Activated T-helper 17 cell treated with anti-CD3 and anti-CD28 coated beads, Interleukin-2, amount 50 U/mL, for 72 hours (primary cell): ENCODE measurements at regions not wholly inside any gene's neighbourhood (a gene's known extent, or its start where the extent isn't known, plus 50 kb on each side); places are given as distances from the start of the nearest gene placed in this dataset.
"Not testable (repeated sequence)": the region's sequence is repeated elsewhere in the genome, so short reads cannot be mapped to it uniquely, and the experiment has no call there.

Source experiments
- ATAC-seq: fragments of 150-1000 bp; cut with Tn5 transposase; replicated peaks from 2 replicates; pipeline ENCODE4 v1.10.0; 2021; ENCODE audit warnings: mild to moderate bottlenecking, moderate library complexity
- H3K27ac Mint-ChIP-seq: one replicate; pipeline ENCODE4 v1.8.0; 2022; ENCODE audit warnings: mixed read lengths
- H3K27me3 Mint-ChIP-seq: one replicate; pipeline ENCODE4 v1.8.0; 2022; ENCODE audit warnings: mixed read lengths
- H3K36me3 Mint-ChIP-seq: one replicate; pipeline ENCODE4 v1.8.0; 2022; ENCODE audit warnings: low read depth, mild to moderate bottlenecking, mixed read lengths
- H3K4me1 Mint-ChIP-seq: one replicate; pipeline ENCODE4 v1.8.0; 2022; ENCODE audit warnings: mixed read lengths
- H3K4me3 Mint-ChIP-seq: one replicate; pipeline ENCODE4 v1.8.0; 2022; ENCODE audit warnings: mild to moderate bottlenecking, mixed read lengths
- H3K9me3 Mint-ChIP-seq: one replicate; pipeline ENCODE4 v1.8.0; 2022; ENCODE audit warnings: mixed read lengths

DNA sequence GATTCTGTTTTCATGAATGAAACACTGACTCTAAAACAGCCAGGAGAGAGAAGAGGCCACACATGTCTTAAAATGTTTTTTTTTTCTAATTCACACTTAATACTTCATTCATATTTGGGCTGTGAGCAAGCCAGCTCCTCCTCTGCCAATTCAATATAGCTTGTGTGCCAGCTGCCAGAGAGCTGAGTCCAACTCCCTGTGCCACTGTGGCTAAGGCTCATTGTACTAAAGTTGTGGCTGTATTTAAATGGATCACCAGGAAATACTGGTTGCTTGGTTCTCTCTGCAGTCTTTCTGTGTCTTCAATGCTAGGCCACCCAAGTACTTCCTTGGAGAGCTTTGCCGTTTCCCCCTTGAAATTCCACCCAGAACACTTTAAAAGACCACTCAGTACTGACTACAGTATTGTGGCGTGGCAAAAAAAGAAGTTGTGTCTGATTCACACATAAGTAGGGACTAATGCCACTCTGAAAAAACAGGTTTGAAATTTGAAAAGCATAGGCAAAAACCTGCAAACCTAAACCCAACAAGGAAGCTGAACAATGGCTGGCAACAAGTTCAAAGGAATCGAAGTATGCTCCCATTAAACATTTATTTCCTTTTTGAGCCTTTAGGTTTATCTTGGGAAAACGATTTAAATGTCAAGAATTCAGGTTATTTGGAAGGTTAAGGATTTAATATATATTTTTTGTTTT is 524.7 kb downstream of the DIPK2A start:
- no peak overlapping the region for H3K4me3 Mint-ChIP-seq
- no peaks in the 10 kb centered on the region for H3K4me1 Mint-ChIP-seq
- H3K27me3 Mint-ChIP-seq: no peaks in the 10 kb centered on the region
- H3K9me3 Mint-ChIP-seq: no peaks in the 10 kb centered on the region
- no peaks in the 10 kb centered on the region for H3K36me3 Mint-ChIP-seq
- ATAC-seq: no peak
- no peak overlapping the region for H3K27ac Mint-ChIP-seq

DNA sequence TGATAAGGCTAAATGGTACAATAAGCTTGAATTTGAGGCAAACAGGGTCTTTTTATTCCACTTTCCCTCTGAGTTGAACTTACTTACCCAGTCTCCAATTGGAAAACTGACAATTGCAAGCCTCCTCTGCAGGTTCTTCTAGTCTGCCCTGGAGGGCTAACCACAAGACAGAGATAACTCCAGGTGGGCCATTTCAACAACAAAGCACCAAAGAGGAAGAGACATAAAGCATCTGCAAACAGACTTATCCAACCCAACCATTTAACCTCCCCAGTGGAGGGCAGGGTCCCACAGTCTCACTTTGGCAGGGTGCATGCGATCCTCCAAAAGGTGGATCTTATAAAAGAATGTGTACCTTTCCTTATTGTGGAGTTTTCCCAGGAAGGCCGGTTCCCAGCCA is 525.8 kb downstream of the DIPK2A start:
- Mint-ChIP-seq H3K4me3 (no peak overlapping the region), H3K4me1 (no peaks in the 10 kb centered on the region), H3K27me3 (no peaks in the 10 kb centered on the region), H3K9me3 (no peaks in the 10 kb centered on the region), H3K36me3 (no peaks in the 10 kb centered on the region), H3K27ac (no peak overlapping the region)
- ATAC-seq: no peak

DNA sequence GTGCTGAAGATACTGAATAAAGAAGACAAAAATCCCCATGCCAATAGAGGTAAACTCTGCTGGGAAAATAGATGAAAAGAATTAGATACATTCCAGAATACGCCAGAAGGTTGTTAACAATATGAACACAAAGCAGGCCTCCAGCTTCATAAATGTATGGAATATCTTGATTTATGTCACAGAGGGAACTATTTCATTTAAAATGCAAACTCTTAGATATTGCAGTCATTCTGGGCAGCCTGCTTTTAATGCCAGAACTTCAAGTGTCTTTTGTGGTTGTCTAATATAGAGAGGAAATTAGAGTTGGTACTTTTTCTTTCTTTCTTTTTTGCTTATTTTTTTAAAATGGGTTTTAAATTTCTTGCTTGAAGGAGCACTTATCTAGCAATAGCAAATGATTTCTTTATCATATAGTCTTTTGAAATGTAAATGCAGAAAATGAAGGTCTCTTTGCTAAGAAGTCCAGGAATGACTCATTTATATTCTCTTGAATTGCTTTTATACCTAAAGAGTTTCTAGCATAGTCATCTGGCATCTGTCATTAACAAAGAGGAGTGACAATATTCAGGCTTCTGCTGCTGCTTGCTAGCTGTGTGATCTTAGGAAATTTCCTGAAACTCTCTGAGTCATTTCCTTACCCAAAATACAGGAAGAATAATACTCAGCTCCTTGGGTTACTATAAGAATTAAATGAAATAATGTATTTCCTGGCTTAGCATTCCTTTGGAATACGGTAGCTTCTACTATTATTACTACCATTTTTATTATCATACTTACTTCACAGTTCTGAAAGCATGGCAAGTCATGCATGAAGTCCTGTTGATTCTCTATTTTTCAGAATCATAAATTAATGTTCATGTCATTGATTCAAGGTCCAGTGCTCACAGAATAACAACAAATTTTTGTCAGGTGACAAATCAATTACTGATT is 527.6 kb downstream of the DIPK2A start:
- no peak overlapping the region for H3K4me3 Mint-ChIP-seq
- no peak for ATAC-seq
- H3K27me3 Mint-ChIP-seq: no peaks in the 10 kb centered on the region
- H3K36me3 Mint-ChIP-seq: no peaks in the 10 kb centered on the region
- H3K4me1 Mint-ChIP-seq: no peaks in the 10 kb centered on the region
- H3K27ac Mint-ChIP-seq: no peak overlapping the region
- no peaks in the 10 kb centered on the region for H3K9me3 Mint-ChIP-seq

DNA sequence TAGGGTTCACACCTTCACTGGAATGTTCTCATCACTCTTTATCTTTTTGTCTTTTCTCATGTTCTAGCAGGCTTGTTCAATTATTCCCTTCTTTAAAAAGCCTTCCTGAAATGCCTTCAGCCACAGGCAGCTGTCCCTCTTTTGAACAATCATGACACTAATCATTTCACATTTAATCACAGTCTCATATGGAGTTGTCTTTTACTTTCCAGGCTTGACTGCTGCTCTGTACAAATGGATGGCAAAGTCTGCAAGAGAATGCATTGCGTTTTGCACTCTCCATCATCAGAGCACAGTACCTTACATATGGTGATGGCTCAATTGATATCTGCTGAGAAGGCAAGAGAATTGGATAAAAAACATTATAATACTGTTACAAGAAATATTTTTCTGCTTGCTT is 529.8 kb downstream of the DIPK2A start:
- Mint-ChIP-seq H3K4me1 (no peaks in the 10 kb centered on the region), H3K36me3 (no peaks in the 10 kb centered on the region), H3K27ac (no peak overlapping the region), H3K4me3 (no peak overlapping the region), H3K9me3 (no peaks in the 10 kb centered on the region), H3K27me3 (no peaks in the 10 kb centered on the region)
- no peak for ATAC-seq

DNA sequence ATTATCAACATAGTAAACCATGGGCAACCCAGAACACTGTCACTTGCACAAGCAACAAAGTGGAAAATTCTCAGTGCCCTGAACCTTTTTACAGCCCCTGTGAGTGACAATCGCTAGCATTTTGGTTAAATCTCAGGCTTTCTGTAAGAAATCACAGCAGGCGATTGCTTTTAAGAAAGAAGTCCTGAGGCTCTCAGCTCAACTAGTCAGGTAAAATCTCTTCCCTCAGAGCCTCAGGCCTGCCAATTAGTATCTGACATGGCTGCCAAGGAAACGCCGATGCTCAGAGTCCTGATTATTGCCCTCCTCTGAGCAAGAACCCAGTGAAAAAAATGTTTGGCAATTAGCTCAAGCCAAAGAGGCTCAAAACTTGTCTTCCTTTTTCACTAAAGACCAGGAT is 530.8 kb downstream of the DIPK2A start:
- no peak for ATAC-seq
- Mint-ChIP-seq H3K36me3 (no peaks in the 10 kb centered on the region), H3K4me1 (no peaks in the 10 kb centered on the region), H3K27me3 (no peaks in the 10 kb centered on the region), H3K9me3 (no peaks in the 10 kb centered on the region), H3K27ac (no peak overlapping the region), H3K4me3 (no peak overlapping the region)

DNA sequence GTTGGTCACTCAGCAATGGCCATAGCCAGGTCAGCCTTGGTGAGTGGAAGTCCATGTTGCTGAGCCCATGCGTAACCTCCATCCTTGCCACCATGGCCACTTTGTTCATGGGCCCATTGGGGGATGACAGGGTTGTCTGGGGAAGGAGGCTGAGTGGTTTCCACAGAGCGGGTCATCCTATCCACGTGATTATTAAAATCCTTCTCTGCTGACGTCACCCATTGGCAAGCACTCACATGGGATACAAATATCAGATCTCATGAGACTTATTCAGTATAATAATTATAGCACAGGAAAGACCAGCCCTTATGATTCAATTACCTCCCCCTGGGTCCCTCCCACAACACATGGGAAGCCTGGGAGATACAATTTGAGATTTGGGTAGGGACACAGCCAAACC is 534.8 kb downstream of the DIPK2A start:
- not testable (repeated sequence) for H3K9me3 Mint-ChIP-seq, H3K27me3 Mint-ChIP-seq, H3K36me3 Mint-ChIP-seq, H3K27ac Mint-ChIP-seq, ATAC-seq, H3K4me3 Mint-ChIP-seq, H3K4me1 Mint-ChIP-seq

DNA sequence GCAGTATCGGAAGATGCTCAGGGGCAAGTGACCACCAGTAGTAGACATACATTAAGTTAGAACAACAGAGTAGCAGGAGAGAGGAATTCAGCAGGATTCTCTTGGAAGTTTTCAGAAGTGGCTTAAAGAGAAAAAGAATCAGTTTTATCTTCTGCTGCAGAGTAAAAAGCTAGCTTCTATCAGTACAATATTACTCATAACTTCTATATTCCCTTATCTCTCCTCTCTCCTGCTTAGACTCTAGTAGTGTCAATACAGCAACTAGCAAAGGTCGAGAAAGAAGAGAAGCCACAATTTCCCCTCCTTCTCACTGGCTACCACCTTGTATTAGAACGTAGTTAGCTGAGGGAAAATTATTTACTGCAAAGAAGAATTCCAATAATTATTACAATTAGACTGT is 539.7 kb downstream of the DIPK2A start:
- H3K36me3 Mint-ChIP-seq: no peaks in the 10 kb centered on the region
- ATAC-seq: no peak
- no peaks in the 10 kb centered on the region for H3K9me3 Mint-ChIP-seq
- H3K4me3 Mint-ChIP-seq: no peak overlapping the region
- no peak overlapping the region for H3K27ac Mint-ChIP-seq
- peaks cover 3% of the 10 kb centered on the region for H3K27me3 Mint-ChIP-seq
- H3K4me1 Mint-ChIP-seq: no peaks in the 10 kb centered on the region

DNA sequence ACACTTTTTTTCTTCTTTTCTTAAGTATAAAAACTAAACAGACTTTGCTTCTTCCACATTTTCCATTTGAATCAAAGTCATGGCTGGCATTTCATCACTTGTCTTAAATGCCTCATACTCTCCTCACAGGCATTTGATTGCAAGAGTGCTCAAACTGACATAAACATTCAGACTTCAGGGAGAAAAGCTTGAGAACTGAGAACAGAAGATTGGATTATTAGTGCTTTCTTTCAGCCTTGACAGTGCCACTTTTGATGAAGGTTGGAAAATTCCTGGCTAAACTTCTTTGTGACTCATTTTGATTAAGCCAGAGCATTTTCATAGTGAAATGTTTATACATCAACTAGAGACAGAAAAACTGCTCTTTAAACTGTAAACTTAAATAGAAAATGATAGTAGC is 544.4 kb downstream of the DIPK2A start:
- no peak overlapping the region for H3K27ac Mint-ChIP-seq

DNA sequence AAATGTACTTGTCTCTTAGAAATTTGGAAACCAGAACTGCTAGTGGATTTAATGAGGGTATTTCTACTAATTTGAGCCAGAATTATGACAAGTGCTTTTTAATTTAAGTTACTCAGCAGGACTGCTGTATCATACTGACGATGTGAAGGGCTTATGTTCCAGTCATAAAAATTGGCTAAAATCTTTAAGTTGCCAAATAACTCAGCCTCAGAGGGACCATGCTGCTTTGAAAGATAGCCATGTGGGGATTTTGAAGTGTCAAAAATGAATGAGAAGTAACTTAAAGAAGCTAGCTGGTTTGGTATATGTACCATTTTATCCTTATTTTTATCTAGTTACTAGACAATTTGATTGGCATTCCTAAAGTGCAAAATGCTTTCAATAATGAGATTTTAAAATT is 545.0 kb downstream of the DIPK2A start:
- Mint-ChIP-seq H3K4me1 (no peaks in the 10 kb centered on the region), H3K27ac (no peak overlapping the region), H3K4me3 (no peak overlapping the region), H3K9me3 (no peaks in the 10 kb centered on the region), H3K27me3 (peaks cover 8% of the 10 kb centered on the region), H3K36me3 (no peaks in the 10 kb centered on the region)
- ATAC-seq: no peak

More for the DNA sequence above, 544.4 kb downstream of the DIPK2A start:
- H3K4me3 Mint-ChIP-seq: no peak overlapping the region
- no peak for ATAC-seq
- H3K27me3 Mint-ChIP-seq: peaks cover 8% of the 10 kb centered on the region
- no peaks in the 10 kb centered on the region for H3K4me1 Mint-ChIP-seq
- H3K9me3 Mint-ChIP-seq: no peaks in the 10 kb centered on the region
- H3K36me3 Mint-ChIP-seq: no peaks in the 10 kb centered on the region

DNA sequence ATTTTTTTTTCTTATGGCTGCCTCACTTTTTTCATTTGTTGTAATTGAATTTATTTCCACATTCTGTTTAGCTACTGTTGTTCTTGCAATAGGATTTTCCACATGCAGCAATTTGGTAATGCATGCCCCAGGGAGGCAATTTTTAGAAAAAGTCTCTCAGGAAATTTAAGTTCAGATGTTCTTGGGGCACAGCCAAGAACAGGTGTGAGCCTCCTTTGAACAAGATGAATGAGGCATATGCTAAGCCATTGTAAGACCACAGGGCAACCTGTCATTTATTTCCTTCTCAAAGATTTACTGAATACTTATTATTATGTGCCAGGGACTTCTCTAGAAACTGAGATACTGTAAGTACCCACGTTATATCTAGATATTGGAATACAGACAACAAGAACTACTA is 549.5 kb downstream of the DIPK2A start:
- no peak overlapping the region for H3K27ac Mint-ChIP-seq
- no peak overlapping the region for H3K4me3 Mint-ChIP-seq
- H3K9me3 Mint-ChIP-seq: no peaks in the 10 kb centered on the region
- ATAC-seq: no peak
- H3K27me3 Mint-ChIP-seq: peaks cover 4% of the 10 kb centered on the region
- no peaks in the 10 kb centered on the region for H3K36me3 Mint-ChIP-seq
- H3K4me1 Mint-ChIP-seq: no peaks in the 10 kb centered on the region

DNA sequence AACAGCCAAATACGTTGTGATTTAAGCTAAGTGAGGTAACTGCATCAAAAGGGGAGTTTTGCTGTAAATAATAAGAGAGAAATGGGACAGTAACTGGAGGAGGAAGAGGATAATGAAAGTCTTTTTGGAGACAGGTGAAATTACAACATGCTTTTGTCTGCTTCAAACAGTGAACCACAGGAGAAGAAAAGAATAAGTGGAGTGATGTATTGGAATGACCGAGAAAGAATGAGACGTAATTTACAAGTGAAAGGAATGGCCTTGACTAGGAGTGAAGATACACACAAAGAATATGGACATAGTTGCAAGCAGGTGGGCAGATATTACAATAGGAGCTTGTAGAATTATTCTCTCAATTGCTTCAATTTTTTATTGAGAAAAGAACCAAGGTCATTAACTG is 550.8 kb downstream of the DIPK2A start:
- Mint-ChIP-seq H3K4me3 (no peak overlapping the region), H3K4me1 (no peaks in the 10 kb centered on the region), H3K27ac (no peak overlapping the region), H3K9me3 (no peaks in the 10 kb centered on the region), H3K27me3 (peaks cover 4% of the 10 kb centered on the region), H3K36me3 (no peaks in the 10 kb centered on the region)
- ATAC-seq: no peak

DNA sequence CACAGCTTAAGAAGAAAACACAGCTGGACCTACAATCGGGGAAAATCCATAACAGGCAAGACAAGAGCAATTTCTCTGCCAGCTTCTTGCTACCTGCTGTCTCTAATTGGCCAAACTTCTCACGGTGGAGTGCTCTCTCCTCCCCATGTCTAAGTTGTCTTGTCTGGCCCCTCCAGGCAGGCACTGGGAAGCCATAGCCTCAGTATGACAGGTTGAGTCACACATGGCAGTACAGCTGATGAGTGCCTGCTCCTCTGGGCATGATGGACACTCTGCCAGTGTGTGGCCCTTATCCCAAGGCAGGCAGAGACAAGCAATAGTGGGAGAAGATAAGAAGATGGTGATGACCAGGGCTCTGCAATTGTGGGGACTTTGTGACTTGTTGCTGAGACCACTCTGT is 551.8 kb downstream of the DIPK2A start:
- no peak overlapping the region for H3K27ac Mint-ChIP-seq
- no peaks in the 10 kb centered on the region for H3K36me3 Mint-ChIP-seq
- H3K27me3 Mint-ChIP-seq: no peaks in the 10 kb centered on the region
- no peak overlapping the region for H3K4me3 Mint-ChIP-seq
- H3K9me3 Mint-ChIP-seq: no peaks in the 10 kb centered on the region
- no peaks in the 10 kb centered on the region for H3K4me1 Mint-ChIP-seq
- ATAC-seq: no peak

DNA sequence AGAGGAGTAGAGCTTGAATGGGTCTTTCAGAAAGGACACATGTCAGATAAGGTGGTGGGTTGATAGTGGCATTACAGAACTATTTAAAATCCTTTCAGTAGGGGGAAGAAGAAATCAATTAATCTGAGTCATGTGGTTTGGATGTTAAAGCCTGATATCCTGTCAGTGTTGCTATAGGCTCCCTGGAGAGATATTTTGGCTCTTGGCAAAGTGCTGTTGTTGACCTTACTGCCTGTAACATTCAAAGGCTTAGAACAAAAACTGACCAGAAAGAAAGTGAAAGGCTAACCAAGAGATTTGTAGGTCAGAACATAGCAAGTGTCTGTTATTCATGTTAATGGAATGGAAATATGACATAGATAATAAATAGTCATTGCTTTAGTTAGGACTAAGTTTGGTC is 552.9 kb downstream of the DIPK2A start:
- H3K9me3 Mint-ChIP-seq: no peaks in the 10 kb centered on the region
- no peak overlapping the region for H3K27ac Mint-ChIP-seq
- no peak for ATAC-seq
- H3K36me3 Mint-ChIP-seq: no peaks in the 10 kb centered on the region
- no peak overlapping the region for H3K4me3 Mint-ChIP-seq
- no peaks in the 10 kb centered on the region for H3K4me1 Mint-ChIP-seq
- H3K27me3 Mint-ChIP-seq: no peaks in the 10 kb centered on the region

DNA sequence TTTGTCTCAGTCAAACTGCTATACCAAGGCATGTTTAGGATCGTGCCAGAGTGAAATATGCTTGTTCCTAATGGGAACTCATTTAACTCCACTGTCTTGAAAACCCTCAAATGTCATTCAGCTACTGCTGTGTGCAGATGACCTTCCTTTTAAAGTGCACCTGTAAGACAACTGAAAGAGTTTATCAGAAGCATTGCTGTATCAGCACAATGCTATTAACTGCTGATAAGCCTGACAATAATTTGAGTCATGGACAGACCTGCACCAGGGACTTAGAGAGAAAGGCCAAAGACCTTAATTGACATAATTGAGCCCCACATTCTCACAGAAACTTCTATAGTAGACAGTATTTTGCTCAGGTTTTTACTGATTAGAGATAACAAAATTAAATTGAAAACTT is 557.9 kb downstream of the DIPK2A start:
- ATAC-seq: no peak
- H3K27me3 Mint-ChIP-seq: peaks cover 4% of the 10 kb centered on the region
- H3K4me3 Mint-ChIP-seq: no peak overlapping the region
- H3K9me3 Mint-ChIP-seq: no peaks in the 10 kb centered on the region
- no peak overlapping the region for H3K27ac Mint-ChIP-seq
- no peaks in the 10 kb centered on the region for H3K4me1 Mint-ChIP-seq
- no peaks in the 10 kb centered on the region for H3K36me3 Mint-ChIP-seq

DNA sequence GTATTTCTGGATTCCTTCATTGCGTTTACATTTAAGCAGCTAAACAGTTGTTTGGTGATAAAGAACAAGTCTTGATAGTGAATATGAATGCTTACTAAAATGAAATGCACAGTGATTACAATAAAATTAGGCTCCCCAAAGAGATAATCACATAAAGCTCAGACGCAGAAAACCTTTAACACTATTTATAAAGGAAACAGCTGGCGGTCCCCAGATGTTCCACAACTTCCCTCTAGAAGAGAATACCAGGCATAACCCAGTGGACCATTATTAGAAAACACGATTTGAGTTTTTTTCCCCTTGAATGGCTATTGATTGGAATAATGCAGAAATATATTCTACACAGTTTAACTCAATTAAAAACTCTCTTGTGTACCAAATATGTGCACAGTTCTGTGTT is 573.2 kb downstream of the DIPK2A start:
- ATAC-seq: no peak
- Mint-ChIP-seq H3K9me3 (no peaks in the 10 kb centered on the region), H3K27me3 (no peaks in the 10 kb centered on the region), H3K27ac (no peak overlapping the region), H3K36me3 (no peaks in the 10 kb centered on the region), H3K4me1 (no peaks in the 10 kb centered on the region), H3K4me3 (no peak overlapping the region)
